Posterior cingulate gyrus (tissue), 11 donors: ENCODE measurements at regions not wholly inside any gene's neighbourhood (a gene's known extent, or its start where the extent isn't known, plus 50 kb on each side); places are given as distances from the start of the nearest gene placed in this dataset.

Experiments used
- DNase-seq, 10 donors: peaks; one replicate each; pipeline versions ENCODE4 v3.0.0 to v3.0.0-alpha.2; 2020 to 2021; ENCODE audit warnings: mixed read lengths in 3 of 10
- intact Hi-C: fragments of 100-400 bp; cut with DNase I; formaldehyde crosslinking; loops from one replicate; pipeline ENCODE4 v1.15.1; 2023

DNA sequence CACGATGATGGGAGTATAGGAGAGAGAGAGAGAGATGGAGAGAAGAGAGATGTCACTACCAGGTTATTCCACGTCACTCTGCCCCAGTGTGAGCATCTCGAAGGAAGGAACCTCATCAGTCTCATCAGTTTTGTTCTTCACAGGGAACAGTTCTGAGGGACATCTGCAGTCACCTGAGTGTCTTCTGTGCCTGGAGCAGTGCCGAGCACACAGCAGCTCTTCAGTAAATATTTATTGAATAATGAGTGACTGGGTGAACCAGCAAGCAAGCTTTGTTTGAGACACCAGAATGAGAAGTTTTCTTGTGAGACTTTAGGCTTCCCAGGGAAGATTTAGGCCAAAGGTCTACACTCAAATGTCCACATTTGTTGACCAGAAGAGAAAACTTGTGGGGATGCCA lies 142.4 kb upstream of the IRX3 start:
- no peak for DNase-seq
- intact Hi-C loops = no loop called here

DNA sequence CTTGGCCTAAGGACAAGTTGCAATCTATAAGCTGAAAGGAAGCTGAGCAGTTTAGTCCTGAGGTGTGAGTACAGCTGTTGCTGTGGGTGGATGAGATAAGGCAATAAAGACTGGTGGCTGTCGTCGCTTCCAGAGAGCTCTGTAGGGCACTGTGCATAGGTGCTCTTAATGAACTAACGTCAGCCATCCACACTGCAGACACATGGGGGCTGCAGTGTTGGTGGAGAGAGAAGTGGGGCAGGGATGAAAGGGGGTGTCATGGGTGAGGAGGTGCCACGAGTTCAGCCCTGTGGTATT lies 139.9 kb upstream of the IRX3 start:
- intact Hi-C loops = no loop called here
- no peak for DNase-seq

DNA sequence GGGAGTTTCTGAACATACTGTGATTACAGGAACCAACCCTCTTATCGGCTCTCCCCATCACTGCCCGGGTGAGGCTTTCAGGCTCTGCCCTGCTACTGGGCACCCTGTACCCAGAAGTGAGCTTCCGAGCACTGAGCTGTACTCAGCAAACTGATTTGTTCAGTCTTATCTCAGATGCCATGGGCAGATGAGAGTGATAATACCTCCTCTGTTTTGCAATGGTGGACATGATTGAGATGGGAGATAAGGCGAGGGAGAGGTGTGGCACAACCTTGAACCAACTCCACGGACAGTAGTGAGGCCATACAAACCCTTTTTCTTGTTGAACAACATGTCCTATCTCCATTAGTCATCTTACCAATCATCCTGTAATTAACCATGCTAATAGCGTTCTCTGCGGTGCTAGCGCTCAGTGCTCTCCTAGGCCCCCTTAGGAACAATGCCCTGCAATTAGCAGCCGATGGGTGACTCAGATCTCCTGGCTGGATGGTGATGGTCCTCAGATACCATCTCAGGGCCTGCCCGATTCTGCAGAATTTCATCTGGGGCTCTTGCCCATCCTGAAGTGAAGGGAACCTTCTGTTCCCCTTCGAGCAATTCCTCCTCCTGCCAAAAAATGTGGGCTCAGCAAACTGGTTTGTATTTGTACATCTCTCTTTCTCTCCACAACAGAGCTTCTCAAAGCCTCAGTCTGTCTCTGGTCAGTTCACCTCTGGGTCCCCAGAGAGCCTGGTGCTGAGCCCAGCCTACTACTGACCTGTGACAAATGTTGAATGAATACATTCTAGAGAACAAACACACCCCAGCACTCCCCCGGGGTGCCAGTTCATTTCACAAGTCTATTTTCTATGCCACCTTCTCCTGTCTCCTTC lies 139.3 kb upstream of the IRX3 start:
- peak in 1 of 10 donors; percentile 52 for DNase-seq
- intact Hi-C loops = no loop called here

- intact Hi-C loops = no loop called here
- no peak for DNase-seq
Observed at GRCh38 chr16:54425068-54425467, 138.5 kb upstream of the IRX3 start.

GRCh38 chr16:54424043-54424451 lies 137.5 kb upstream of the IRX3 start:
- intact Hi-C loops = no loop called here
- no peak for DNase-seq

GRCh38 chr16:54422569-54422978 lies 136.0 kb upstream of the IRX3 start:
- DNase-seq = no peak
- intact Hi-C loops = no loop called here

- intact Hi-C loops = no loop called here
- DNase-seq = no peak
Observed at GRCh38 chr16:54422159-54422558, 135.6 kb upstream of the IRX3 start.

DNA sequence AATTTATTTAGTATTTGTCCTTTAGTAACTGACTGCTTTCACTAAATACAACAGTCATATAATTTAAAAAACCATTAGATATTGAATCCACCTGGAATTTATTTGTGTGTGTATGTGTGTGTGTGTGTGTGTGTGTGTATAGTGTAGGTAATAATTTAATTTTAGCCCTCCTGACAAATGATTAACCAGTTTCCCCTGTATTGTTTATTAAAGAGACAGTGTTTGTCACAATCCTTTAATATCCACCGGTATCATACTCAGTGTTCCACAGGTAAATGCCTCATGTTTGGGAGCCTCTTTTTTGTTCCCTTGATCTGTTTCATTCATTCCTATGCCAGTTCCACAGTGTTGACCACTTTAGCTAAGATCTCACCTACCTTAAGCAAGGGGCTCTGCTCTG lies 134.6 kb upstream of the IRX3 start:
- intact Hi-C loops = no loop called here
- no peak for DNase-seq

DNA sequence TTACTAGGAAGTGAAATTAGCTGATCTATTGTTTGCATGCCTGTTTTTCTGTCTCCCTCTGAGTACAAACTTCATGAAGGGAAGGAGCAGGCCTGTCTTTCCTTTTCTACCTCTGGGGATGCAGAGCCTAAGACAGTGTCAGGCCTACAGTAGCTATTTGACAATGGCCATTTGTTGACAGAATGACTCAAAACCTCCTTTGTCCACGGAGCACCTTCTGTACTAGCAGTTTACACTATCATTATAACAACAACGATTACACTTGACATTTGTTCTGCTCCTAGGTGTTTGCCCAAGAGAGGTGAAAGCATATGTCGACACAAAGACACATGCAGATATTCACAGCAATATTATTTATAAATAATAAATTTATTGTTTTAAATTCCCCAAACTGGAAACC lies 132.3 kb upstream of the IRX3 start:
- DNase-seq = no peak
- intact Hi-C loops = no loop called here

DNA sequence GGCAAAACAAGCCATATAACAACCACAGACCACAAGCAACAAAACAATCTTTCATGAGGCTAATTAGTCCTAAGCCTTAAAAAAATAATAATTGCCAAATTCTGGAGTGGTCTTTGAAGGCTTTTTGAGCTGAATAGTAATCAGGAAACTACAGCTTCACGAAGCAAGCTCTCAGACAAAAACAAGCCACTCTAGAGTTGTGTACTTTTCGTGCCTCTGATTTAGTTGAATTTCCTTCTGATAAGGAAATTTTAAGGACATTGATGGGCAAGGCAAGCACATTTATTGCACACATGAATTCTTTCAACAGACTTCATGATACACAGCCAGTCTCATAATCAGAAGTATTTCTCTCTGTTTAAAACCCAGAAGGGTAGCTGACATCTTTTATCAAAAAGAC lies 130.8 kb upstream of the IRX3 start:
- DNase-seq = no peak
- intact Hi-C loops = no loop called here

DNA sequence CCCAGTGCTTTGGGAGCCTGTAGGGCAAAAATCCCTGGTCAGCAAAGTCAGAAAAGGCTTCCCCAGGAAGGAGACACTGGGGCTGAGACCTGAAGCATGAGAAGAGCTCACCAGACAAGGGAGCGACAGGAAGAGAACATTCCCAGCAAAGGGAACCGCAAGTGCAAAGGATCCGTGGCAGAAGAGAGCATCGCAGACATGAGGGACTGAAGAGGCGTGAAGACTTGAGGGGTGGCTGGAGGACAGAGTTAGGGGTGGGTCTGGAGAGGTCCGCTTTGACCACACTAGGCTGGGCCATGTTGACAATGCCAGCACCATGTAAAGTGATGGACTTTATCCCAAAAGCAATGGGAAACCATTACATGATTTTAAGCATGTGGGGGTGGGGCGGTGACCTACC lies 128.1 kb upstream of the IRX3 start:
- DNase-seq = no peak
- intact Hi-C loops = no loop called here

DNA sequence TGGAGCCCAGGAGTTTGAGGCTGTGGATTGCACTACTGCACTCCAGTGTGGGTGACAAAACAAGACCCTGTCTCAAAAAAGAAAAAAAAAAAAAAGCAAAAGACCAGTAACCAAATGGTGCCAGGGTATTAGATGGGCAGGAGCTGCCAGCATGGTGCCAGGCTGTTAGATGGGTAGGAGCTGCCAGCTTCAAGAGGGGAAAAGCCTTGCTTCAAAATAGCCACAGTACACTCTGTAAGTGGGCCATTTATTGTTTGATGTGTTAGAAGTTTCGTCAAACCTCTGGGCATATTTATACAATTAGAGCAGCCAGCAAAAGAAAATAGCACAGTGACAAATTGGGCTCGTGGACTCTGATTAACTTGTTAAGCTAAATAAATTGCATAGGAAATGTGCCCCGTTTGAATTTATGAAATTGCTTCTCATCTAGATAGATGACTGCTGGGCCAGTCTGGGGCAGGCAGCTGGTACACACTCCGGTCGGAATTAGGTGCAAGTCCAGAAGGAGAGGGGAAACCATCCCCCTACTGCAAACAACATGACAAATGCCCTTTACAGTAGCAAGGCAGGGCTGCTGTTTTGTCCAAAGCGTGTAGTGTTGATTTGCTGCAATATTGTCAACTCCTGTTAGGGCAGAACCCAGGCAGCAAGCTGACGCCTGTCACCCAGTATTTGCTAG lies 126.3 kb upstream of the IRX3 start:
- intact Hi-C loops = no loop called here
- no peak for DNase-seq

DNA sequence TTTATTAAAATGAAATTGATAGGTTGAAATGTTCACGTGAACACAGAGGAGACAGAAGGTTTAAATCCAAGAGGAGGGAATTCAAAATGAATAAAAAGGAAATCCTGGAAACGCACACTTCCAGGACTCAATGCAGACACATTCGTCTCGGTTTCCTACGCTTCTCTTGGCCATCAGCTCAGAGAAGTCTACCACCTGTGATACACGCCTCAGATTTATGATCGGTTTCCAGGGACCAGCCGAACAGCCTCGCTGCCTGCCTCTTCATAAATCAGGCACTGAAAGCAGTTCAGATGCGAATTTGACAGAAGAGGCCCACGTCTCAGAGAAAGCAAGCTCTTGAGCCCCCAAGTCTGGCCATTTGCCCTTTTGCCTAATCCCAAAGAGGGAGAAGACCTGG lies 125.5 kb upstream of the IRX3 start:
- intact Hi-C loops = no loop called here
- DNase-seq = no peak

- no peak for DNase-seq
- intact Hi-C loops = no loop called here
Observed at GRCh38 chr16:54411544-54411943, 125.0 kb upstream of the IRX3 start.

DNA sequence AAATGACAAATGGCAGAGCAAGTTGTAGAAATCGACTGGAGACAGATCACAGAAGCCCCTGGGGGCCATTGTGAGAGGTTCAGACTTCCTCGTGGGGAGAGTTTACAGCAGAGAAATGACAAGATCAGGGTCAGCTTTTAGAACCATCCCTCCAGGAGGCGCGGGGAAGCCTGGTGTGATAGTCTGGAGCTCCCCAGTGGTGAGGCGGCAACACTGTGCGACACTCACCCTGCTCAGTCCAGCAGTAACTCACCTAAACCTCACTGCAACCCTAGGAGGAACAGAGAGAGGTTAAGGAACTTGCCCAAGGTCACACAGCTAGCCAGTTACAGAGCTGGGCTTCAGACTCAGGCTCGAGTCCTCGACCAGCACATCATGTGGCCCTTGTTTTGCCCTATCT lies 123.4 kb upstream of the IRX3 start:
- intact Hi-C loops = no loop called here
- DNase-seq = no peak

DNA sequence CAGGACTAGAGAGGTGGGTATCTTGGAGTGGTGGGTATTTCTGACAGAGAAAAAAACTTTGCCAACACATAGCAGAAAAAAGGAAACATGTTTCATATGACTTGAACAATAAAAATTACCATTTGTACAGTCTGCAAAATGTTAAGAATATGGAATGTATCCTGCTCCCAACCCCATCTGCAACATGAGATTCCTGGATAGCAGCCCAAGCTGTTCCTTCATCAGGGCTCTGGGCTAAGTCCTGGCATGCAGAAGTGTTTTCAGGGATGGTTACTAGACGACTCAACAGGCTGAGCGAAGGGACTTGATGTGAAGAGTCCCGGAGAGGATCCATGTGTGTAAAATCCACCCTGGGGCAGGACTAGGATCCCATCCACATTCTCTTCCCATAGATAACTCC lies 121.0 kb upstream of the IRX3 start:
- no peak for DNase-seq
- intact Hi-C loops = no loop called here

DNA sequence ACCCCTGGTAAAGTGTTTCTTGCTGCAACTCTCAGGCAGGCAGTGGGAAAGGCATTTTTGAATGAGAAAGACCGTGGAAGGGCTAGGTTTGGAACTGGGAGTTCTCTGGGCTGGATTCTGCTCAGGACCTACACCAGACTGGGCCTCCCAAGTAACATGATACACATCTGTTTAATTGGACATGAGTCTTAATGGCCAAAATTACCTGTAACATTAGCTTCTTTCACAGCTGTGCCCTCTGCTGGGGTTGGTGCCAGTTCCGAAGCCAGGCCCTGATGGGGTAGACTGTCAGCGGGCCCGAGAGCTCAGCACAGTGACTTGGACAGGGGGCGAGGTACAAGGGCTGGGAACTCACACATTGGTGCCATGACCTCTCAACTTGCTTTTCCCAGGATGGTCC lies 118.9 kb upstream of the IRX3 start:
- intact Hi-C loops = no loop called here
- DNase-seq = no peak

- no peak for DNase-seq
- intact Hi-C loops = no loop called here
Observed at GRCh38 chr16:54403580-54403979, 117.0 kb upstream of the IRX3 start.

DNA sequence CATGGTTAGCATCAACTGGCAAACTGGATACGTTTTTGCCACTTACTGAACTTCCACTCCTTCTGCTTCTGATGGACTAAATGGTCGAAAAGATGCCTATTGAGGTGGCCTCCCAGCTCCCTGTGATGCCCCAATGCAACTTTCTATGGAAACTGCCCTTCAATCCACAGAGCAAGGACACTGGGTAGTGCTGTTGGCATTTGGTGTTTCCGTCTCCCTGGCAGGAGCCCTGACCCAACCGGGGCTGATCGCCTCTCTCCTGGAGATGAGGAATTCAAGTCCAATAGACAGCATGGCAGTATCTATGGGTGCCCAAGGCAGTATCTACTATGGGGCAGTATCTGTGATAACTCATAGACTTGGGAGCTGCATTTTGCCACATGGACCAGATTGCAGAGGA lies 116.3 kb upstream of the IRX3 start:
- no peak for DNase-seq
- intact Hi-C loops = no loop called here

- intact Hi-C loops = no loop called here
- DNase-seq = no peak
Observed at GRCh38 chr16:54402270-54402669, 115.7 kb upstream of the IRX3 start.

- intact Hi-C loops = no loop called here
- DNase-seq = no peak
Observed at GRCh38 chr16:54400261-54400660, 113.7 kb upstream of the IRX3 start.

DNA sequence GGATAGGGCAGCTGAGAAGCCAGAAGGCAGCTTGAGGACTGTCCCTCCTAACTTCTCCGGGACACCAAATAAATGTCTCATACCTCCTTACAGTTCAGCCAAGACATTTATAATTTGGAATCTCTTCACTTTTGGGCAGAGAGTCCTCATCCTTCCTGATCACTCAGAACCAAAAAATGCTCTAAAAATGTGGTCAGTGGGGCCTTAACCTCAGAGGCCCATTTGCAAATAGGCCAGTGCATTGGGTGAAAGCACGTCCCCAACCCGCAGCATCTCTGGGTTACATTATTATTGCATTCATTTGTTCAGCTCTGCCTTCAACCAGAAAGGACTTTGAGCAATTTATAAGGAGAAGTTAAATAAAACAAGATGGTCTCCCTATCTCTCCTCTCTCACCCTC lies 112.4 kb upstream of the IRX3 start:
- intact Hi-C loops = loop anchor here (5.0 kb wide), 1 partner anchor 963 kb away; no protein-coding TSS in a partner anchor
- DNase-seq = no peak
